Lower leg skin (tissue), 4 donors: ENCODE measurements at regions not wholly inside any gene's neighbourhood (a gene's known extent, or its start where the extent isn't known, plus 50 kb on each side); places are given as distances from the start of the nearest gene placed in this dataset.

Experiments
- DNase-seq, 2 donors: peaks; one replicate each; pipeline ENCODE4 v3.0.0-alpha.2; 2019; ENCODE audit warnings: low spot score in 2 of 2
- H3K4me3 ChIP-seq: fragments of 200-600 bp; sonication (generic); 2 replicates; pipeline ENCODE4 v1.5.1; 2017; ENCODE audit warnings: mild to moderate bottlenecking, low read depth; ENCODE audit not compliant: poor library complexity, severe bottlenecking
- POLR2A ChIP-seq, 2 donors: fragments of 450-650 bp; IDR thresholded peaks; one replicate each; pipeline ENCODE4 v1.6.1; 2016 to 2017; ENCODE audit warnings: antibody characterized with exemption in 2 of 2, mild to moderate bottlenecking in 1 of 2, moderate library complexity in 1 of 2
- WGBS, 2 donors: methylation state at CpG; one replicate each; pipeline ENCODE4 v1.1.5; 2018; 5-methylcytosine and 5-hydroxymethylcytosine counted together
- intact Hi-C: fragments of 100-400 bp; cut with DNase I; formaldehyde crosslinking; loops from one replicate; pipeline ENCODE4 v1.15.0; 2023; ENCODE audit warnings: low total_unique reads
- TF ChIP-seq, protein P1 (sequence below), 3 donors: fragments of 450-650 bp; IDR thresholded peaks; one replicate each; pipeline ENCODE4 v1.5.1; 2016; ENCODE audit warnings: antibody characterized with exemption in 3 of 3, mild to moderate bottlenecking in 3 of 3, moderate library complexity in 2 of 3

DNA sequence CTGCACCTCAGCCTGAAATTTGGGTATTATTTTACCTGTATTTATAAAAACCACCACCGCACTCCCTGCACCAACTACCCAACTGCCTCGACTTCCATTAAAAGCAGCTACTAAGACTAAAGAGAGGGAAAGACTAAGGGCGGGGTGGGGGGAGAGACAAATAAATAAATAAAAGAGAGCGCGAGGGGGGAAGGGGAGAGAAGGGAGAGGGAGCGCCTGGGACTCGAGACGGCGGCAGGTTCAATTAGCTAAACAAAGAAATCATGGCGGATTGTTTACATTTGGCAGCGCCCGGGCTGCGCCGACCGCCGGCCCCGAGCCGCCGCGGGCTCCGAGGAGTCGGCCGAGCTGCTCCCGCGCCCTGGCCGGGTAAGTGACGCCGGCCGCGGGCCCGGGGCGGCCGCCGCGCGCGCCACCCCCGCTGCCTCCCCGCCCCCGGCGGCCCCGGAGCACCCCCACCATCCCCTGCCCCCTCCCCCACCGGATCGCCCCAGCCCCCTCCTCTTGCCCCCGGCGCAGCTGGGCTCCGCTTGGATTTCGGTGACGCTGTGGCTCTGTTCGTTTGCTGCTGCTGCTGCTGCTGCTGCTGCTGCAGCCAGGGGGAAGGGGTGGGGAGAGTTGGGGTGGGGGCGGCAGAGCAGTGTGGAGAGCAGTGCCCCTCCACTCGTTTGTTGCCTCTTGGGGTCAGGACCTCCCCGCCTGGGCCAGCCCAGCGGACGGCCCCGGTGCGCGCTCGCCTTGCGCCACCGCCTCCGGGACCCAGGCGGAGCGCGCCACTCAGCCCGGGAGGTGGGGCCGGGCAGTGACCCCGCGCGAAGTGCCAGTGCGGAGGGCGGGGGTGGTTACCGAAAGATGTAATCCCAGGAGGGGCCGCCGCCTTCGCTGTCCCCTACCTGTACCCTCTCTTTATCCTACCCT is 187.2 kb upstream of the FANCL start:
- no peak overlapping the region for H3K4me3 ChIP-seq
- whole genome bisulfite sequencing, 2 donors: 1% methylated on average over 38 to 63 of the region's 76 CpGs
- DNase-seq: no peak
- TF ChIP-seq, protein P1, sequence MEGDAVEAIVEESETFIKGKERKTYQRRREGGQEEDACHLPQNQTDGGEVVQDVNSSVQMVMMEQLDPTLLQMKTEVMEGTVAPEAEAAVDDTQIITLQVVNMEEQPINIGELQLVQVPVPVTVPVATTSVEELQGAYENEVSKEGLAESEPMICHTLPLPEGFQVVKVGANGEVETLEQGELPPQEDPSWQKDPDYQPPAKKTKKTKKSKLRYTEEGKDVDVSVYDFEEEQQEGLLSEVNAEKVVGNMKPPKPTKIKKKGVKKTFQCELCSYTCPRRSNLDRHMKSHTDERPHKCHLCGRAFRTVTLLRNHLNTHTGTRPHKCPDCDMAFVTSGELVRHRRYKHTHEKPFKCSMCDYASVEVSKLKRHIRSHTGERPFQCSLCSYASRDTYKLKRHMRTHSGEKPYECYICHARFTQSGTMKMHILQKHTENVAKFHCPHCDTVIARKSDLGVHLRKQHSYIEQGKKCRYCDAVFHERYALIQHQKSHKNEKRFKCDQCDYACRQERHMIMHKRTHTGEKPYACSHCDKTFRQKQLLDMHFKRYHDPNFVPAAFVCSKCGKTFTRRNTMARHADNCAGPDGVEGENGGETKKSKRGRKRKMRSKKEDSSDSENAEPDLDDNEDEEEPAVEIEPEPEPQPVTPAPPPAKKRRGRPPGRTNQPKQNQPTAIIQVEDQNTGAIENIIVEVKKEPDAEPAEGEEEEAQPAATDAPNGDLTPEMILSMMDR (IDR thresholded peaks at IDR 0.05): no peak
- no peak for TF ChIP-seq POLR2A (IDR thresholded peaks at IDR 0.05)
- intact Hi-C loops: no loop called here

DNA sequence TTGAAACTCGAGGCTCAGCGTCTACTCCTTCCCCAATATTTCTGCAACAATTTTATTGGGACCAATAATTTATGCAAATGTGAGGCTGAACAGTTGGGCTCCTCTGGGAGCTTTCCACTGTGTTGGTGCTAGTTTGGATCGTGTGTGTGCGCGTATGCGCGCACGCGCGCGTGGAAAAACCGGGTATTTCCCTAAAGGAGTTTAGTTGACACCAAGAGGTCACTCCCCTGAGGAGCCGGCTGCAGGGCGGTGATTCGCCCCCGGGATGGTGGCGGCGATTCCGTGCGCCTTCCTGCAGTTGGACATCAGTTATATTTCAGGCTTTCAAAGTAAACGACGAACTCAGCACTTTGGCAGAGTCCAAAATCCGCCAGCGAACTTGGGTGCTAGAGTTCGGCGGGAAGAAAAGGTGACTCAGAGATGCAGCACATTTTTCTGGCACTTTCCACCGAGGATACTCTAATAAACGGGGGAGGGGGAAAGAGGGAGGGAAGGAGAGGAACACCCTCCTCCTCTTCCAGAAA is 186.5 kb upstream of the FANCL start:
- TF ChIP-seq, protein P1 (IDR thresholded peaks at IDR 0.05): no peak
- no peak for TF ChIP-seq POLR2A (IDR thresholded peaks at IDR 0.05)
- intact Hi-C loops: no loop called here
- 1% methylated on average over 28 of the region's 28 CpGs for WGBS, 2 donors
- no peak for DNase-seq
- no peak overlapping the region for H3K4me3 ChIP-seq

DNA sequence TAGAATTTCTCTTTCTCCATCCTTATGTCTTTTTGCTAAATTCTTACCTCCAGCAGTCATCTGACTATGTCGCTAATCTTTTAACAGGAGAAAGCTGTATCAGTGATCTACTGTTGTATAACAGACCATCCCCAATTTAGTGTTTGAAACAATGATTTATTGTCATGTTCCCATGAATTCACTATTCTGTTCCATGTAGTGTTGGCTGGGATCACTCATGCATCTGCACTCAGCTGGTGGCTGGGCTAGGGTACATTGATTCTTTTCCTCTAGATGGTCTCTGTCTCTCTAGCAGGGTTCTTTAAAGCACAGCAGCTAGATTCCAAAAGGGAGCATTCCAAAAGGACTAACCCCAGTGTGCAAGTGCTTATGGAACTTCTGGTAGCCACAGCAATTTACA is 184.2 kb upstream of the FANCL start:
- no peak overlapping the region for H3K4me3 ChIP-seq
- intact Hi-C loops: no loop called here
- TF ChIP-seq, protein P1 (IDR thresholded peaks at IDR 0.05): no peak
- TF ChIP-seq POLR2A (IDR thresholded peaks at IDR 0.05): no peak
- no peak for DNase-seq
- 97 to 100% methylated on average over 1 of the region's 1 CpG for WGBS, 2 donors

- intact Hi-C loops: no loop called here
Observed at GRCh38 chr2:58419983-58420382, 178.9 kb upstream of the FANCL start.

DNA sequence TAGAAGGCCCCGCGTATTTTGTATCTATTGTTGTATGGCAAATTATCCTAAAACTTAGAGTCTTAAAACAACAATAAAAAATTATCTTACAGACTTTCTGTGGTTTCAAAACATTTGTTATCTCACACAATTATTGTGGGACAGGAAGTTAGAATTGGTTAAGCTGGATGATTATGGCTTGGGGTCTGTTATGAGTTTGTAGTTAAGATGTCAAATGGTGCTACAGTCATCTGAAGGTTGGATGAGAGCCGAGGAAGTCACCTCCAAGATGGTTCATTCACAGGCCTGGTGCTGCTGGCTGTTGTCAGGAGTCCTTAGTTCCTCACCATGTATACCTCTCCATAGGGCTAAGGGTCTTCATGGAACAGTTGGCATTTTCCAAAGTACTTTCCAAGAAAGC is 175.6 kb upstream of the FANCL start:
- DNase-seq: no peak
- no peak overlapping the region for H3K4me3 ChIP-seq
- no peak for TF ChIP-seq POLR2A (IDR thresholded peaks at IDR 0.05)
- TF ChIP-seq, protein P1 (IDR thresholded peaks at IDR 0.05): no peak
- intact Hi-C loops: no loop called here
- WGBS, 2 donors: 88 to 91% methylated on average over 3 of the region's 3 CpGs

More at GRCh38 chr2:58419983-58420382, 178.9 kb upstream of the FANCL start:
- DNase-seq: no peak
- TF ChIP-seq POLR2A (IDR thresholded peaks at IDR 0.05): no peak
- TF ChIP-seq, protein P1 (IDR thresholded peaks at IDR 0.05): no peak
- no peak overlapping the region for H3K4me3 ChIP-seq
- 92% methylated on average over 2 of the region's 2 CpGs for WGBS, 2 donors
